Upper lobe of left lung (tissue), 6 donors: ENCODE measurements at regions not wholly inside any gene's neighbourhood (a gene's known extent, or its start where the extent isn't known, plus 50 kb on each side); places are given as distances from the start of the nearest gene placed in this dataset.

Experiments used
- ATAC-seq, 2 donors: fragments of 200-7000 bp; cut with Tn5 transposase; one replicate each; pipeline ENCODE4 v1.9.1; 2022; ENCODE audit warnings: mild to moderate bottlenecking in 2 of 2, moderate library complexity in 2 of 2; ENCODE audit not compliant: low FRiP score in 2 of 2
- DNase-seq, 2 donors: peaks; one replicate each; pipeline ENCODE4 v3.0.0-alpha.2; 2019 to 2020
- H3K27ac ChIP-seq, 4 donors: fragments of 200-600 bp; sonication (generic); one replicate each; pipeline ENCODE4 v1.5.1; 2016 to 2019
- H3K27me3 ChIP-seq, 4 donors: fragments of 200-600 bp; sonication (generic); one replicate each; pipeline ENCODE4 v1.5.1; 2017 to 2019
- H3K36me3 ChIP-seq, 4 donors: fragments of 200-600 bp; sonication (generic); one replicate each; pipeline ENCODE4 v1.5.1; 2016 to 2019
- H3K4me1 ChIP-seq, 4 donors: fragments of 200-600 bp; sonication (generic); one replicate each; pipeline ENCODE4 v1.5.1; 2018 to 2019
- H3K4me3 ChIP-seq, 4 donors: fragments of 200-600 bp; sonication (generic); one replicate each; pipeline ENCODE4 v1.5.1; 2017 to 2019; ENCODE audit warnings: mild to moderate bottlenecking in 2 of 4, moderate library complexity in 1 of 4
- H3K9me3 ChIP-seq, 4 donors: fragments of 200-600 bp; sonication (generic); one replicate each; pipeline ENCODE4 v1.5.1; 2018 to 2019
- EP300 ChIP-seq, 4 donors: sonication (generic); formaldehyde crosslinking; IDR thresholded peaks; one replicate each; pipeline ENCODE4 v1.5.1; 2017; ENCODE audit warnings: antibody characterized with exemption in 4 of 4, control low read depth in 2 of 4
- POLR2A ChIP-seq, 4 donors: fragments of 450-650 bp; IDR thresholded peaks; one replicate each; pipeline ENCODE4 v1.5.1; 2016 to 2017; ENCODE audit warnings: antibody characterized with exemption in 4 of 4, mild to moderate bottlenecking in 2 of 4
- POLR2AphosphoS5 ChIP-seq, 2 donors: sonication (generic); formaldehyde crosslinking; IDR thresholded peaks; one replicate each; pipeline ENCODE4 v1.5.1; 2017; ENCODE audit warnings: antibody characterized with exemption in 2 of 2
- WGBS, 2 donors: methylation state at CpG; one replicate each; pipeline ENCODE4 v1.1.5; 2017 to 2018; 5-methylcytosine and 5-hydroxymethylcytosine counted together
- TF ChIP-seq, protein P1 (sequence below), 6 experiments: fragments of 450-650 bp in 4 of 6; fragments of 200-600 bp in 2 of 6; sonication (generic) in 2 of 6; IDR thresholded peaks; one replicate each; pipeline ENCODE4 v1.5.1; 2016 to 2019; ENCODE audit warnings: antibody characterized with exemption in 6 of 6
- donor health status: DM: no; HTN: no; CAD: no; lungs with moderate emphysema.
- donor health status: DM: no; HTN: yes; CAD: no; lungs with severe emphysema.

DNA sequence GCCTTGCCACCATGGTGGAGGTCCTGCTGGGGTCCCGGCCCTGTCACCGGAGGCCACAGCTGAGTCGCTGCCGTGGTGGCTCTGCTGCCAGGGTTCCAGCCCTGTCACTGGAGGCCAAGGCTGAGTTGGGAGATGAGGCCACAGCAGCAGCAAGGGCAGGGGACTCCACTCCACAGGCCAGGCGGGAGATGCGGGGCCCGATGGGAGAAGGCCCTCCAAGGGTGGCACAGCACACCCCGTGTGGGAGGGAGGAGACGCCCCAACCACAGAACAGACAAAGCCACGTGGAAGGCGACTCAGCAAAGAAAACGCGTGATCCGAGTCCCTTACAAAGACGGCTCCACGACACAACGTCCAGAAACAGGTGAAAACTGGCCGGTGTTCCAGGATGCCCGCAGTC, 159.3 kb downstream of the BRD1 start:
- peaks cover 0 to 23% (median 9%) of the 10 kb centered on the region in 4 donors for H3K27me3 ChIP-seq
- ATAC-seq (no peak), DNase-seq (peak in 1 of 2 donors; percentile 63)
- TF ChIP-seq POLR2A (IDR thresholded peaks at IDR 0.05): no peak
- TF ChIP-seq EP300 (IDR thresholded peaks at IDR 0.05): no peak
- TF ChIP-seq, protein P1, sequence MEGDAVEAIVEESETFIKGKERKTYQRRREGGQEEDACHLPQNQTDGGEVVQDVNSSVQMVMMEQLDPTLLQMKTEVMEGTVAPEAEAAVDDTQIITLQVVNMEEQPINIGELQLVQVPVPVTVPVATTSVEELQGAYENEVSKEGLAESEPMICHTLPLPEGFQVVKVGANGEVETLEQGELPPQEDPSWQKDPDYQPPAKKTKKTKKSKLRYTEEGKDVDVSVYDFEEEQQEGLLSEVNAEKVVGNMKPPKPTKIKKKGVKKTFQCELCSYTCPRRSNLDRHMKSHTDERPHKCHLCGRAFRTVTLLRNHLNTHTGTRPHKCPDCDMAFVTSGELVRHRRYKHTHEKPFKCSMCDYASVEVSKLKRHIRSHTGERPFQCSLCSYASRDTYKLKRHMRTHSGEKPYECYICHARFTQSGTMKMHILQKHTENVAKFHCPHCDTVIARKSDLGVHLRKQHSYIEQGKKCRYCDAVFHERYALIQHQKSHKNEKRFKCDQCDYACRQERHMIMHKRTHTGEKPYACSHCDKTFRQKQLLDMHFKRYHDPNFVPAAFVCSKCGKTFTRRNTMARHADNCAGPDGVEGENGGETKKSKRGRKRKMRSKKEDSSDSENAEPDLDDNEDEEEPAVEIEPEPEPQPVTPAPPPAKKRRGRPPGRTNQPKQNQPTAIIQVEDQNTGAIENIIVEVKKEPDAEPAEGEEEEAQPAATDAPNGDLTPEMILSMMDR (IDR thresholded peaks at IDR 0.05): no peak
- no peak for TF ChIP-seq POLR2AphosphoS5 (IDR thresholded peaks at IDR 0.05)
- H3K27ac ChIP-seq: peak overlapping the region; percentile 24 to 82 (median 72)
- H3K36me3 ChIP-seq: no peaks in the 10 kb centered on the region
- no peak overlapping the region for H3K4me3 ChIP-seq
- no peaks in the 10 kb centered on the region for H3K9me3 ChIP-seq
- WGBS, 2 donors: 82 to 84% methylated on average over 15 to 19 of the region's 19 CpGs
- peaks cover 29 to 59% (median 39%) of the 10 kb centered on the region in 4 donors for H3K4me1 ChIP-seq

DNA sequence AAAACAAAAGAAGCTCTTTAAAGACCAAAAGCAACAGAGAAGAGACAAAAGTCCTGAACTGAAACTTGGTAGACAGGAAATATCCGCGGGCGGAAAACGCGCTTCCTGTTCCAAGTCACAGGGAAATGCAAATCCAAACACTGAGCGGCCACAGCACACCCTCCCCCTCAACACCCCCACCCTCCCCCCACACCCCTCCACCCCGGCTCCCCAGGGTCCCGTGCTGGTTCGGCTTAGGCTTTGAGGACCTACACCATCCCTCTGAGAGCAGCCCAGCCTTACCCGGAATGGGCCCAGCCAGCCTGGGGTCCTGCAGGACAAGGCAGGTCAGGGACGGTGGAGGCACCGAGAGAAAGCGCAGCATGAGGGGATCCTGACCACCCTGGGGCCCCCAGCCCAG, 160.4 kb downstream of the BRD1 start:
- H3K27ac ChIP-seq: peak overlapping the region; percentile 50 to 82 (median 76)
- DNase-seq: no peak
- TF ChIP-seq, protein P1 (IDR thresholded peaks at IDR 0.05): no peak
- no peak for TF ChIP-seq POLR2AphosphoS5 (IDR thresholded peaks at IDR 0.05)
- peak overlapping the region in 2 of 4 donors; percentile 15 to 31 for H3K4me3 ChIP-seq
- ATAC-seq: no peak
- 30 to 38% methylated on average over 8 to 12 of the region's 13 CpGs for WGBS, 2 donors
- no peaks in the 10 kb centered on the region for H3K9me3 ChIP-seq
- no peaks in the 10 kb centered on the region for H3K36me3 ChIP-seq
- H3K4me1 ChIP-seq: peaks cover 29 to 59% (median 39%) of the 10 kb centered on the region in 4 donors
- peaks cover 0 to 23% (median 9%) of the 10 kb centered on the region in 4 donors for H3K27me3 ChIP-seq

DNA sequence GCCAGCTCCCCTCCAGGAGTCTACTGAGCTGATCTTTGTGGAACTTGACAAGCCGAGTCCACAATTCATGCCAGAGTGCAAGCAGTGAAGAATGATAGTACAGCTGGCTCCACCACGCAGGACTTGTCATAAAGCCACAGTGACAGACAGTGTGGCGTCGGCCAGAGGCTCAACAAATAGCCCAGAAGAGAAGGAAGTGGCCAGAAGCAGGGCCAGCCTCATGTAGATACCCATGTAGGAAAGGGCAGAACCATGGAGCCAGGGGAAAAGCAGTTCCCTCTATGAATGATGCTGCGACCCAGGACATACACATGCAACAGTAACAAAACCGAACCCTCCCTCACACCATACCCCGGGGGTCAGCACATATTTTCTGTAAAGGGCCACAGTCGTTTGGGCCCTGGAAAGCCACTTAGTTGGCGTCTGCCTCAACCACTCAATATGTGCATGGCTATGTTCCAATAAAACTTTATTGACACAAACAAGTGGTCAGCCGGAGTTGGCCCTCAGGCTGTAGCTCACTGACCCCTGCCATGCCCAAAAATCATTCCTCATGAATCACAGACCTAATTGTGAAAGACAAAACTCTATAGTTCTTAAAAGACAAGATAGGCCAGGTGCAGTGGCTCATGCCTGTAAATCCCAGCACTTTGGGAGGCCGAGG, 161.4 kb downstream of the BRD1 start:
- H3K36me3 ChIP-seq: no peaks in the 10 kb centered on the region
- DNase-seq (no peak), ATAC-seq (no peak)
- H3K4me3 ChIP-seq: no peak overlapping the region
- H3K27me3 ChIP-seq: peaks cover 0 to 14% (median 5%) of the 10 kb centered on the region in 4 donors
- no peak for TF ChIP-seq EP300 (IDR thresholded peaks at IDR 0.05)
- TF ChIP-seq POLR2A (IDR thresholded peaks at IDR 0.05): no peak
- TF ChIP-seq, protein P1 (IDR thresholded peaks at IDR 0.05): no peak
- TF ChIP-seq POLR2AphosphoS5 (IDR thresholded peaks at IDR 0.05): no peak
- H3K9me3 ChIP-seq: no peaks in the 10 kb centered on the region
- peak overlapping the region; percentile 50 to 82 (median 76) for H3K27ac ChIP-seq
- H3K4me1 ChIP-seq: peaks cover 26 to 57% (median 39%) of the 10 kb centered on the region in 4 donors
- WGBS, 2 donors: 71 to 73% methylated on average over 9 to 11 of the region's 11 CpGs

DNA sequence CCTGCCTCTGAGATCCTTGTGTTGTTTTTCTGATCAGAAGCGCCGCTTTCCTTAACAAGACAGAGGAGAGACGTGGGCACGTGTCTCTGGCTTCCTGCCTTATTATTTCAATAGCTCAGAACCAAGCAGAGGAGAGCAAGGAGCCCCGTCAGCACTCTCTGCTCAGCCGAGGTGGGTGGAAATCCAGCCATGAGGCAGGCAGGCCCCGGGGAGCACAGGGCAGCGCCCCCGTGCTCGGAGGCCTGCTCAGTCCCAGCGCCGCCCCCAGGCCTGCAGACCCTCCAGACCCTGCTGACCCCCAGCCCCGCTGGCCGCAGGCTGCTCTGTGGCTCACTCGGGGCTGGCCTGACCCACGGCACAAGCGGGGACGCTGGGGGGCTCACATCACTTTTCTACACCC, 162.8 kb downstream of the BRD1 start:
- H3K27me3 ChIP-seq: peaks cover 0 to 4% (median 0%) of the 10 kb centered on the region in 4 donors
- no peaks in the 10 kb centered on the region for H3K9me3 ChIP-seq
- no peaks in the 10 kb centered on the region for H3K36me3 ChIP-seq
- peak in 1 of 2 donors; percentile 69 for DNase-seq
- WGBS, 2 donors: 71 to 72% methylated on average over 7 to 18 of the region's 18 CpGs
- TF ChIP-seq EP300 (IDR thresholded peaks at IDR 0.05) (no peak), POLR2A (IDR thresholded peaks at IDR 0.05) (no peak), POLR2AphosphoS5 (IDR thresholded peaks at IDR 0.05) (no peak)
- TF ChIP-seq, protein P1 (IDR thresholded peaks at IDR 0.05): no peak
- peaks cover 17 to 48% (median 35%) of the 10 kb centered on the region in 4 donors for H3K4me1 ChIP-seq
- peak overlapping the region; percentile 46 to 82 (median 60) for H3K27ac ChIP-seq
- H3K4me3 ChIP-seq: peak overlapping the region in 1 of 4 donors; percentile 5
- ATAC-seq: no peak
